ENCODE measurements at regions not wholly inside any gene's neighbourhood (a gene's known extent, or its start where the extent isn't known, plus 50 kb on each side); places are given as distances from the start of the nearest gene placed in this dataset.

- 84 to 89% methylated on average over 4 of the region's 4 CpGs for WGBS, 2 donors
- Histone ChIP-seq H3K27me3 (no peaks in the 10 kb centered on the region), H3K36me3 (no peaks in the 10 kb centered on the region), H3K4me1 (no peaks in the 10 kb centered on the region), H3K9me3 (no peaks in the 10 kb centered on the region), H3K27ac (no peak overlapping the region), H3K4me3 (no peak overlapping the region)
- TF ChIP-seq, protein P1, sequence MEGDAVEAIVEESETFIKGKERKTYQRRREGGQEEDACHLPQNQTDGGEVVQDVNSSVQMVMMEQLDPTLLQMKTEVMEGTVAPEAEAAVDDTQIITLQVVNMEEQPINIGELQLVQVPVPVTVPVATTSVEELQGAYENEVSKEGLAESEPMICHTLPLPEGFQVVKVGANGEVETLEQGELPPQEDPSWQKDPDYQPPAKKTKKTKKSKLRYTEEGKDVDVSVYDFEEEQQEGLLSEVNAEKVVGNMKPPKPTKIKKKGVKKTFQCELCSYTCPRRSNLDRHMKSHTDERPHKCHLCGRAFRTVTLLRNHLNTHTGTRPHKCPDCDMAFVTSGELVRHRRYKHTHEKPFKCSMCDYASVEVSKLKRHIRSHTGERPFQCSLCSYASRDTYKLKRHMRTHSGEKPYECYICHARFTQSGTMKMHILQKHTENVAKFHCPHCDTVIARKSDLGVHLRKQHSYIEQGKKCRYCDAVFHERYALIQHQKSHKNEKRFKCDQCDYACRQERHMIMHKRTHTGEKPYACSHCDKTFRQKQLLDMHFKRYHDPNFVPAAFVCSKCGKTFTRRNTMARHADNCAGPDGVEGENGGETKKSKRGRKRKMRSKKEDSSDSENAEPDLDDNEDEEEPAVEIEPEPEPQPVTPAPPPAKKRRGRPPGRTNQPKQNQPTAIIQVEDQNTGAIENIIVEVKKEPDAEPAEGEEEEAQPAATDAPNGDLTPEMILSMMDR (IDR thresholded peaks at IDR 0.05), result no peak
- no peak for DNase-seq
- ATAC-seq, result no peak
- intact Hi-C loops (cut with DNase I), result no loop called here
Measured at GRCh38 chrX:3169421-3169820, 128.2 kb downstream of the ARSF start.

- H3K27me3 ChIP-seq, result no peaks in the 10 kb centered on the region
- no peaks in the 10 kb centered on the region for H3K9me3 ChIP-seq
- intact Hi-C loops (cut with DNase I), result no loop called here
- H3K4me1 ChIP-seq, result no peaks in the 10 kb centered on the region
- TF ChIP-seq, protein P1 (IDR thresholded peaks at IDR 0.05), result no peak
- ATAC-seq, result no peak
- H3K27ac ChIP-seq, result no peak overlapping the region
- DNase-seq, result no peak
- no peak overlapping the region for H3K4me3 ChIP-seq
- H3K36me3 ChIP-seq, result no peaks in the 10 kb centered on the region
- 90 to 93% methylated on average over 4 of the region's 4 CpGs for WGBS, 2 donors
Measured at GRCh38 chrX:3167771-3168170, 126.5 kb downstream of the ARSF start.

DNA sequence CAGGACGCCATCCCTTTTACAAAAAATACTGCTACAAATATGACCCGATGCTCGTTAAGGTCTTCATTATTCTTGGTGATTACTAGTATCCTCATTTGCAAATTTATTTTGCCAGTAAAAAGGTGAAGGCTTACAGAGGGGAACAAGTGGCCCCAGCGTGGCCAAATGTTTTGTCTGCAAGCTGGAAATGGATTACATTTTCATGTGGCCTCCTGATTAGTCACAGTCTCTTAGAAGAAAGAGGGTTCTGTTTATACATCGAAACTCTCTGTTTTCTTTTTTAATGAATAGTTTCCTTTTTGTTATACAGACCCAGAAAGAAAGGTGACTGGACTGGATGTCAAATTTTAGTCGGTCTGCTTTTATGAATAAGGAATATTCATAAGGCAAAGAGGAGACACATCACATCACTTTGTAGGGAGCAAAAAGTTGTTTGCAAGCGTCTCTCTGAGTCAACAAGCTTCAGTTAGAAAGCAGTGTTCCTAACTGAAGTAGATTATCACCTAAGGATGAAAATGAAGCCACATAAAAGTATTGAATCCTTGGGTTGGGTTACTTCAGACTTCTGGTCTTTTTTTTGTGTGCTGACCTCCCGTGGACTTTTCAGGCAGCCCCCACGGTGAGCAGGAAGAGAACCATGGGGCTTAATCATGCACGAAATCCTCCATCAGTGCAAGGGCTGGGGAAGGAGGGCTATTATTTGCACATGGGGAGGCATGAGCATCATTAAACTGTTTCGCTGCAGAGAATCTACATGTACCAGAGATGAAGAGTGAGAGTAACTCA is 125.6 kb downstream of the ARSF start:
- Histone ChIP-seq H3K27ac (no peak overlapping the region), H3K27me3 (no peaks in the 10 kb centered on the region), H3K4me1 (no peaks in the 10 kb centered on the region), H3K36me3 (no peaks in the 10 kb centered on the region), H3K9me3 (peaks cover 0 to 3% (median 0%) of the 10 kb centered on the region in 11 donors), H3K4me3 (no peak overlapping the region)
- no peak for ATAC-seq
- TF ChIP-seq, protein P1 (IDR thresholded peaks at IDR 0.05), result no peak
- intact Hi-C loops (cut with DNase I), result no loop called here
- DNase-seq, result no peak
- 62 to 69% methylated on average over 11 of the region's 11 CpGs for WGBS, 2 donors

- no peak for DNase-seq
- Histone ChIP-seq H3K27me3 (no peaks in the 10 kb centered on the region), H3K4me3 (no peak overlapping the region), H3K9me3 (peaks cover 0 to 6% (median 0%) of the 10 kb centered on the region in 11 donors), H3K4me1 (peaks cover 0 to 7% (median 0%) of the 10 kb centered on the region in 9 donors), H3K36me3 (no peaks in the 10 kb centered on the region), H3K27ac (no peak overlapping the region)
- intact Hi-C loops (cut with DNase I), result no loop called here
- ATAC-seq, result no peak
- WGBS, 2 donors, result 77 to 85% methylated on average over 5 of the region's 5 CpGs
- TF ChIP-seq, protein P1 (IDR thresholded peaks at IDR 0.05), result no peak
Measured at GRCh38 chrX:3165808-3166207, 124.5 kb downstream of the ARSF start.
